Loucy (cell line): ENCODE measurements at regions not wholly inside any gene's neighbourhood (a gene's known extent, or its start where the extent isn't known, plus 50 kb on each side); places are given as distances from the start of the nearest gene placed in this dataset.

Experiments used
- CTCF ChIP-seq: fragments of 200-600 bp; sonication (generic); conservative IDR thresholded peaks from 2 replicates; pipeline ENCODE4 v1.5.1; 2014; ENCODE audit warnings: mild to moderate bottlenecking, antibody characterized with exemption, low read length
- EZH2phosphoT487 ChIP-seq: fragments of 200-600 bp; IDR thresholded peaks from 2 replicates; pipeline ENCODE4 v1.6.1; 2018; ENCODE audit warnings: antibody characterized with exemption, mild to moderate bottlenecking, moderate library complexity, borderline replicate concordance

DNA sequence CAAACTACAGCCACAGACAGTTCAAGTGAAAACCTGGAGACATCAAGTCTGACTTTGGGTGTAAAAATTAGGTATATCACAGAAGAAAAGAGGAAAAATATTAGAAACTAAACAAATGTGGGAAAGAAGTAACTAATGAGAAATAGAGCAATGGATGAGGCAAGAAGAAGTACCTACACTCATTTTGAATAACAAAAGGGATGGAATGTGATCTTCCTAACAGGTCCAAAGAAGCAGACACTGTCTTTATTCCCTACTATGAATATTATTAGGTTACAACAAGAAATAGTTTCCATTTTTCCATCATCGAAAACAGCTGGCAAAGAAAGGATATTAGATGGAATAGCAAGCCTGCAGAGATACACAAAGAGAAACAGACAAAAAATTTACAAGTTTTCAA, 486.3 kb upstream of the FSHR start:
- TF ChIP-seq CTCF (no peak), EZH2phosphoT487 (no peak)
